PC-3 (cell line): ENCODE measurements at regions not wholly inside any gene's neighbourhood (a gene's known extent, or its start where the extent isn't known, plus 50 kb on each side); places are given as distances from the start of the nearest gene placed in this dataset.

Experiments used
- EZH2 ChIP-seq: fragments of 300-600 bp; sonication (generic); IDR thresholded peaks from one replicate; pipeline ENCODE4 v1.6.1; 2017; ENCODE audit warnings: antibody characterized with exemption, mild to moderate bottlenecking, low read length; ENCODE audit not compliant: unreplicated experiment
- EZH2phosphoT487 ChIP-seq: fragments of 300-600 bp; sonication (generic); IDR thresholded peaks from 2 replicates; pipeline ENCODE4 v1.6.1; 2018; ENCODE audit warnings: mild to moderate bottlenecking, antibody characterized with exemption, low read length, borderline replicate concordance
- TF ChIP-seq, protein P1 (sequence below): fragments of 300-600 bp; sonication (generic); conservative IDR thresholded peaks from 2 replicates; pipeline ENCODE4 v1.5.1; 2017; ENCODE audit warnings: antibody characterized with exemption, low read depth, mild to moderate bottlenecking, low read length

DNA sequence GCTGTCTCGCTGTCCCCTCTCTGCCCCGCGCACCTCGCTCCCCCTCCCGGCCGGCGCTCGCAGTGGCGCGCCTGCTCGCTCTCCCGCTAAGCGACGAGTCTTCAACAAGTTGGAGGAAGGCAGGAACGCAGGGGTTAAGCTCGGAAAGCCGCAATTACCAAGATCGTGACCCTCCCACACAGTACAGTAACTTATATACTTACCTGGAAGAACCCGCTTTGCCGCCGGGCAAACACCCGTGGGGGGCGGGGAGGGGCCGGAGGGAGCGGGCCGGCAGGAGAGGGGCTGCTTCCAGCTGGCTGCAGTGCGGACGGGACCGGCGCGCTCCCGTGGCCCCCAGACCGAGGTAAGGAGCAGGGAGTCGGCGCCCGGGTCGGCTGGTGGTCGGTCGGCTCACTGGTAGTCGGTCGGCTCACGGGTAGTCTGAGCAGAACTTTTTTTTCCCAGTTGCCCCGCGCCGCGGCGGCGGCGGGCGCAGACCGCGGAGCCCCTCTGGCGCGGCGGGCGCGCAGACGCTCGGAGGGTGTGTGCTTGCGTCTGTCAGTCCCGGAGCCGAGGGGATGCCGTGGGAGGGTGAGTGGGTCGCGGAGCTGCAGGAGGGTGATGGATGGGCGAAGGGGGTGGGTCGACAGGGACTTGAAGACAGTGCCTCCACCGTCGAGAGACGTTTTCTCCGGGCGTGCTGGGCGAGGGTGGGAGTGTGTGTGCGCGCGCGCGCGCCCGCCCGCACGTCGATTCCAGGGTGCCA, 101.2 kb upstream of the HSD17B12 start:
- TF ChIP-seq, protein P1, sequence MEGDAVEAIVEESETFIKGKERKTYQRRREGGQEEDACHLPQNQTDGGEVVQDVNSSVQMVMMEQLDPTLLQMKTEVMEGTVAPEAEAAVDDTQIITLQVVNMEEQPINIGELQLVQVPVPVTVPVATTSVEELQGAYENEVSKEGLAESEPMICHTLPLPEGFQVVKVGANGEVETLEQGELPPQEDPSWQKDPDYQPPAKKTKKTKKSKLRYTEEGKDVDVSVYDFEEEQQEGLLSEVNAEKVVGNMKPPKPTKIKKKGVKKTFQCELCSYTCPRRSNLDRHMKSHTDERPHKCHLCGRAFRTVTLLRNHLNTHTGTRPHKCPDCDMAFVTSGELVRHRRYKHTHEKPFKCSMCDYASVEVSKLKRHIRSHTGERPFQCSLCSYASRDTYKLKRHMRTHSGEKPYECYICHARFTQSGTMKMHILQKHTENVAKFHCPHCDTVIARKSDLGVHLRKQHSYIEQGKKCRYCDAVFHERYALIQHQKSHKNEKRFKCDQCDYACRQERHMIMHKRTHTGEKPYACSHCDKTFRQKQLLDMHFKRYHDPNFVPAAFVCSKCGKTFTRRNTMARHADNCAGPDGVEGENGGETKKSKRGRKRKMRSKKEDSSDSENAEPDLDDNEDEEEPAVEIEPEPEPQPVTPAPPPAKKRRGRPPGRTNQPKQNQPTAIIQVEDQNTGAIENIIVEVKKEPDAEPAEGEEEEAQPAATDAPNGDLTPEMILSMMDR = peak; percentile 29
- TF ChIP-seq EZH2phosphoT487 (no peak), EZH2 (no peak)
